Omental fat pad (tissue), 3 donors: ENCODE measurements at regions not wholly inside any gene's neighbourhood (a gene's known extent, or its start where the extent isn't known, plus 50 kb on each side); places are given as distances from the start of the nearest gene placed in this dataset.

ENCODE experiments used
- ATAC-seq: fragments of 150-250 bp; one replicate; pipeline ENCODE4 v1.9.1; 2016; ENCODE audit warnings: mild to moderate bottlenecking, moderate library complexity; ENCODE audit not compliant: low FRiP score
- DNase-seq: peaks from one replicate; pipeline ENCODE4 v3.0.0-alpha.2; 2019; ENCODE audit warnings: low spot score
- TF ChIP-seq, protein P1 (sequence below), 3 donors: fragments of 450-650 bp; IDR thresholded peaks; one replicate each; pipeline ENCODE4 v1.5.1; 2016 to 2017; ENCODE audit warnings: antibody characterized with exemption in 3 of 3, mild to moderate bottlenecking in 3 of 3, moderate library complexity in 2 of 3

DNA sequence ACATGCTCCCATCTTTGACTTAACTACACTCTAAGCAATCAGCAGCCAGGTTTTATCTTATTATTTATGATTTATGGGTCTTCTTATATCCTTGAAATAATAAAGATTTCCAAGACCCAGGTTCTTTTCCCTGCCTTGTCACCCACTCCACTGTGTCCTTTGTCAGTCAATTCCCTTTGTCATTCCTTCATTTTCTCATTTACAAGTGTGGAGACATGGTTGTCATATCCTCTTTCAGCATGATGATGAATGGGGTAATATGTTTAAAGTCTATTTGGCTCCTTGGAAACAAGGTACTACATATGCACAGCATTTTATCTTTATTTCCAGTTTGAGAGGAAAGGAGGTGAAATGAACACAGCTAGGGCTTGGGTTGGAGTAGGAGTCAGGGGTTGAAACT is 521.8 kb downstream of the LMO7 start:
- no peak for ATAC-seq
- TF ChIP-seq, protein P1, sequence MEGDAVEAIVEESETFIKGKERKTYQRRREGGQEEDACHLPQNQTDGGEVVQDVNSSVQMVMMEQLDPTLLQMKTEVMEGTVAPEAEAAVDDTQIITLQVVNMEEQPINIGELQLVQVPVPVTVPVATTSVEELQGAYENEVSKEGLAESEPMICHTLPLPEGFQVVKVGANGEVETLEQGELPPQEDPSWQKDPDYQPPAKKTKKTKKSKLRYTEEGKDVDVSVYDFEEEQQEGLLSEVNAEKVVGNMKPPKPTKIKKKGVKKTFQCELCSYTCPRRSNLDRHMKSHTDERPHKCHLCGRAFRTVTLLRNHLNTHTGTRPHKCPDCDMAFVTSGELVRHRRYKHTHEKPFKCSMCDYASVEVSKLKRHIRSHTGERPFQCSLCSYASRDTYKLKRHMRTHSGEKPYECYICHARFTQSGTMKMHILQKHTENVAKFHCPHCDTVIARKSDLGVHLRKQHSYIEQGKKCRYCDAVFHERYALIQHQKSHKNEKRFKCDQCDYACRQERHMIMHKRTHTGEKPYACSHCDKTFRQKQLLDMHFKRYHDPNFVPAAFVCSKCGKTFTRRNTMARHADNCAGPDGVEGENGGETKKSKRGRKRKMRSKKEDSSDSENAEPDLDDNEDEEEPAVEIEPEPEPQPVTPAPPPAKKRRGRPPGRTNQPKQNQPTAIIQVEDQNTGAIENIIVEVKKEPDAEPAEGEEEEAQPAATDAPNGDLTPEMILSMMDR (IDR thresholded peaks at IDR 0.05): no peak
- no peak for DNase-seq

DNA sequence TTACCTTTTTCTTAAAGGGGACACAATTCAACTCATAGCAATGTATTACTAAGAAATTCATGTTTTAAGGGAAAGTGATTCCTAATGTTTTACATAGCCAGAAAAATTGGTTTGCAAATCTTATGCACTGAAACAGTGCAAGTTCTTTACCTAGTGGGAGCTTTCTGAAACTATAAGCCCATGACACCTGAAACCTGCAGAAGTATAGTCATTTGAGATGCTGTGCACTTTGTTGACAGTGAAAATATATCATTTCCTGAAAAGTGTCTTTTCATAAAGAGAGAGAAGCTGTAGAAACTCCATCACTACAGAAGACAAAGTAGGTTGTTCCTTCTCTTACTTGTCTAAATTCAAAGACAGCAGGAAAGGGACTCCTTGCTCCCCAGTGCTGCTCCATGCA is 517.1 kb downstream of the LMO7 start:
- TF ChIP-seq, protein P1 (IDR thresholded peaks at IDR 0.05): no peak
- no peak for DNase-seq
- ATAC-seq: no peak

DNA sequence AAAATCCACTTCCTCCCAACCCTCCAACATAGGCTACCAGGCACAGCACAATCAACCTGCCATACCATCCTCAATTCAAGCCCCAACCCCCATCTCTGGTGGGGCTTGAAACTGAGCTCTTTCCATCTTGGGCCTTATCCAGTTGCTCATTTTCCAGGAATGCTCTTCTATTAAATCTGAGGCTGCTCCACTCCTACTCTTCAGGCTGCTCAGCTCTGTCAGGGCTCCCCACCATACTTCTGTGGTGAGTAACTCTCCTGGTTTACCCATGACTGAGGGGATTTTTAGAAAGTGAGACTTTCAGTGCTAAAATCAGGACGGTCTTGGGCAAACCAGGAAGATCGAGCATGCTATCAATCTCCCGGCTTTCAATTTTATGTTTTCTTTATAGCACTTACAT is 512.8 kb downstream of the LMO7 start:
- TF ChIP-seq, protein P1 (IDR thresholded peaks at IDR 0.05): no peak
- no peak for DNase-seq
- peak; percentile 77 for ATAC-seq

DNA sequence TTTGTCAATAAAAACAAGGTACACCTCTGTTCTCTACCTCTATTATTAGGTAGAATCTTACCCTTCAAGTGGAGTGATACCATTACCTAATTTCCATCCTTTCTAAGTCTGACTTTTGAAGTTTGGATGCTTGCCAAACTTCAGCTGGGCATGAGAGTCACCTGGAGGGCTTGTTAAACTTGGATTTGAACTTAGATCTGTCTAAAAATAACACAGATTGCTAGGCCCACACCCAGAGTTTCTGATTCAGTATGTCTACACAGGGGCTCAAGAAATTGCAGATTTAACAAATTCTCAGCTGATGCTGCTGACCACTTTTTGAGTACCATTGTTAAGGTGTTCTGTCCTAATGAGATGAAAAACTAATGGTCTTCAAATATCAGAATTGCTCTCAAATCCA is 512.2 kb downstream of the LMO7 start:
- no peak for DNase-seq
- ATAC-seq: no peak
- TF ChIP-seq, protein P1 (IDR thresholded peaks at IDR 0.05): no peak

DNA sequence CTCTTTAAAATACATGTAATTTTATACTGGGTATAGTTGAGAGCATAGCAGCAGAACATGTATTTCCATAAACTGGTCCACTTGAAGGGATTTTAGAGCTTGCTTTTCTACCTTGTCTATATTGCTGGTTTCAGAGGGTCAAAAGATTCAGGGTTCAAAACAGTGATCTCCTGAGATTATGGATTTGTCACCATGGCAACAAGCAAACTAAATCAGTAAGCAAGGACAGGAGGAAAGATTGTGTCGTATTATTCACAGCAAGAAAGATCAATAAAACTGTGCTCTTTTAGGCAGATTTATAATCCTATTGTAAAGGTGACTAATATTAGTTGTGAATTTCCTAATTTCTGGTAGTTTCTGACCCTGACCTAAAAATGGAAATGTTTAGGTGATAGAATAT is 496.4 kb downstream of the LMO7 start:
- TF ChIP-seq, protein P1 (IDR thresholded peaks at IDR 0.05): no peak
- ATAC-seq (no peak), DNase-seq (no peak)

DNA sequence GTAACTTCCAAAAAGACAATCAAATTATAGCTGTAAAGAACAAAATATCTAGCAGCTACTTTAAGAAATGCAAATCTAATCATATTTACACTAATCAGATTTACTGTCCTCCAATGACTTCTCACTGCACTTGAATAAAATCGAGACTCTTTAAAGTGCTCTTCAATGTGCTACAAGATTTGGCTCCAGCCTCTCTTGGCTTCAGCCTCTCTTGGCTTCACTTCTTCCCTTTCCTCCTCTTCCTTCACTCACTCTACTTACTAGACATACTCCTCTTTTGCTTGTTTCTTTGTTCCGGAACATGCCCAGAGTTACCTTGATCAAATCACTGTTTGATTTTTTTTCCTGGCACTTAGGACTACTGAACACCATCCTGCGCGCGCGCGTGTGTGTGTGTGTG is 495.4 kb downstream of the LMO7 start:
- no peak for ATAC-seq
- TF ChIP-seq, protein P1 (IDR thresholded peaks at IDR 0.05): no peak

DNA sequence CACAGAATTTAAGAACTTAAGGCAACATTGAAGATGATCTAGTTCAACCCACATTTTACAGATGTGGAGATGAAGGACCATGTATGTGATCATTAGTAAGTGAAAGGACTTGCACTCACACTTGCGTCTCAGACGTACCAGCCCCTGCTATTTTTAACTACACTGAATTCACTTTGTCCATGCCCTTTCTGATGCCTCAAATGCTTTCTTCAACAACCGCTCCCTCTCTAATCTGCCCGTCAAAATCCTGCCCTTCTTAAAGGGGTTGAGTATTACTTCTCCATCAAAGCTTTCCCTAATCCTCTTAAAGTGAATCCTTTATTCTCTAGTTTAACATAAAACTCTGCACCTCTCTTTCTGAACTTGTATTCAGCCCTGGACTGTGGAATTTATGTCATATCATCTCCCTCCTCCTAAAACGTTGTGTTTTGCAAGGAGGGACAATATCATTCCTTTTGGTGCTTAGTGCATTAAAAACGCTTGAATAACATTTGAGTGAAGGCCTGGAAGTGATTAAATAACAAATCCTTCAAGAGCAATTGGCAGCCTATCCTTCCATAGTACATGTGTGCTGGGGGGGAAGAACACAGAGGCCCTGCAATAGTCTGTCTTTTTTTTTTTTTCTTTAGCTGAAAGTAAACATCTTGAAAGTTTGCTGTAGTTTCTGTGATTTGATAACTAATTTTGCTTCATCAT is 493.3 kb downstream of the LMO7 start:
- ATAC-seq: no peak

More for the DNA sequence above, 495.4 kb downstream of the LMO7 start:
- DNase-seq: no peak

More for the DNA sequence above, 493.3 kb downstream of the LMO7 start:
- TF ChIP-seq, protein P1 (IDR thresholded peaks at IDR 0.05): no peak
- DNase-seq: no peak
